Transverse colon (tissue), 4 donors: ENCODE measurements at regions not wholly inside any gene's neighbourhood (a gene's known extent, or its start where the extent isn't known, plus 50 kb on each side); places are given as distances from the start of the nearest gene placed in this dataset.
"Not testable (repeated sequence)": the region's sequence is repeated elsewhere in the genome, so short reads cannot be mapped to it uniquely, and the experiment has no call there.

ENCODE experiments used
- EP300 ChIP-seq: sonication (generic); formaldehyde crosslinking; IDR thresholded peaks from one replicate; pipeline ENCODE4 v1.6.1; 2017; ENCODE audit warnings: antibody characterized with exemption, low read depth
- POLR2A ChIP-seq: fragments of 450-650 bp; IDR thresholded peaks from one replicate; pipeline ENCODE4 v1.6.1; 2016; ENCODE audit warnings: antibody characterized with exemption, mild to moderate bottlenecking, moderate library complexity
- POLR2AphosphoS5 ChIP-seq, 3 donors: sonication (generic); formaldehyde crosslinking; IDR thresholded peaks; one replicate each; pipeline ENCODE4 v1.6.1; 2016; ENCODE audit warnings: antibody characterized with exemption in 3 of 3
- TF ChIP-seq, protein P1 (sequence below), 5 experiments: fragments of 200-600 bp in 3 of 5; fragments of 450-650 bp in 2 of 5; sonication (generic) in 3 of 5; IDR thresholded peaks; 1 replicate in 2 of 5; 2 replicates in 3 of 5; pipeline ENCODE4 v1.5.1; 2016 to 2017; ENCODE audit warnings: antibody characterized with exemption in 5 of 5, inconsistent platforms in 3 of 5, mild to moderate bottlenecking in 2 of 5, moderate library complexity in 1 of 5

DNA sequence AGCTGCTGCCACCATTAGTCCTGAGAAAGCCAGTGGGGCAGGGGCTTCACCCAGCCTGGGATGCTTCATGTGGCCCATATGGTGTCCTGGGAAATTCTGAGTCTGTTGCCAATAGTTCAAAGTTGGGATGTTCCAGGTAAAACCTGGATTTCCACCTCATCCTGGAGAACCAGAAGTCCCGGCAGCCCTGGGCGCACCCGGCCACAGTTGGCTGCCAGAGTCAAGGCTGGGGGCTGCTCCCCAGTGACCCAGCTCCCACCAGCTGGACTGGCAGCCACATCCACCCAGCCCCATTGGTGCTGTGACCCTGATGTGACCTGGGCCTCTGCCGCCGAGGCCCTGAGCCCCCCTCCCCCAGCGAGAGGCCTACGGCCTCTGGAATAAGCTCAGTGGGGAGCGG, 336.1 kb downstream of the ADGRD1 start:
- TF ChIP-seq EP300; POLR2A; POLR2AphosphoS5 (IDR thresholded peaks at IDR 0.05): not testable (repeated sequence)
- TF ChIP-seq, protein P1, sequence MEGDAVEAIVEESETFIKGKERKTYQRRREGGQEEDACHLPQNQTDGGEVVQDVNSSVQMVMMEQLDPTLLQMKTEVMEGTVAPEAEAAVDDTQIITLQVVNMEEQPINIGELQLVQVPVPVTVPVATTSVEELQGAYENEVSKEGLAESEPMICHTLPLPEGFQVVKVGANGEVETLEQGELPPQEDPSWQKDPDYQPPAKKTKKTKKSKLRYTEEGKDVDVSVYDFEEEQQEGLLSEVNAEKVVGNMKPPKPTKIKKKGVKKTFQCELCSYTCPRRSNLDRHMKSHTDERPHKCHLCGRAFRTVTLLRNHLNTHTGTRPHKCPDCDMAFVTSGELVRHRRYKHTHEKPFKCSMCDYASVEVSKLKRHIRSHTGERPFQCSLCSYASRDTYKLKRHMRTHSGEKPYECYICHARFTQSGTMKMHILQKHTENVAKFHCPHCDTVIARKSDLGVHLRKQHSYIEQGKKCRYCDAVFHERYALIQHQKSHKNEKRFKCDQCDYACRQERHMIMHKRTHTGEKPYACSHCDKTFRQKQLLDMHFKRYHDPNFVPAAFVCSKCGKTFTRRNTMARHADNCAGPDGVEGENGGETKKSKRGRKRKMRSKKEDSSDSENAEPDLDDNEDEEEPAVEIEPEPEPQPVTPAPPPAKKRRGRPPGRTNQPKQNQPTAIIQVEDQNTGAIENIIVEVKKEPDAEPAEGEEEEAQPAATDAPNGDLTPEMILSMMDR (IDR thresholded peaks at IDR 0.05): not testable (repeated sequence)
